Testis (tissue), 2 donors: ENCODE measurements at regions not wholly inside any gene's neighbourhood (a gene's known extent, or its start where the extent isn't known, plus 50 kb on each side); places are given as distances from the start of the nearest gene placed in this dataset.

Experiments used
- CTCF ChIP-seq, 3 experiments: fragments of 450-650 bp in 2 of 3; fragments of 200-600 bp in 1 of 3; sonication (generic) in 1 of 3; IDR thresholded peaks; one replicate each; pipeline ENCODE4 v1.5.1; 2016 to 2019; ENCODE audit warnings: antibody characterized with exemption in 3 of 3, mild to moderate bottlenecking in 2 of 3, moderate library complexity in 1 of 3
- POLR2A ChIP-seq: fragments of 450-650 bp; IDR thresholded peaks from one replicate; pipeline ENCODE4 v1.6.1; 2017; ENCODE audit warnings: antibody characterized with exemption, mild to moderate bottlenecking, moderate library complexity

- TF ChIP-seq POLR2A (no peak), CTCF (IDR thresholded peaks at IDR 0.05) (no peak)
Observed at GRCh38 chr4:138400543-138400942, 158.4 kb upstream of the SLC7A11 start.
